Inferior parietal cortex (tissue), 1 donor: ENCODE measurements at regions not wholly inside any gene's neighbourhood (a gene's known extent, or its start where the extent isn't known, plus 50 kb on each side); places are given as distances from the start of the nearest gene placed in this dataset.

Source experiments
- DNase-seq: peaks from one replicate; pipeline ENCODE4 v3.0.0-alpha.2; 2016; ENCODE audit errors: extremely low spot score

- no peak for DNase-seq
These were observed 212.0 kb upstream of the PCSK2 start for GRCh38 chr20:17014756-17015366.

- DNase-seq: no peak
These were observed 209.6 kb upstream of the PCSK2 start for GRCh38 chr20:17017232-17017631.

GRCh38 chr20:17021481-17021880, 205.4 kb upstream of the PCSK2 start:
- no peak for DNase-seq

GRCh38 chr20:17023036-17023435, 203.8 kb upstream of the PCSK2 start:
- DNase-seq: no peak

GRCh38 chr20:17023806-17024205, 203.0 kb upstream of the PCSK2 start:
- DNase-seq: no peak

GRCh38 chr20:17024513-17025119, 202.2 kb upstream of the PCSK2 start:
- no peak for DNase-seq

GRCh38 chr20:17026346-17026745, 200.5 kb upstream of the PCSK2 start:
- no peak for DNase-seq

- no peak for DNase-seq
These were observed 197.1 kb upstream of the PCSK2 start for GRCh38 chr20:17029698-17030097.

GRCh38 chr20:17036541-17036940, 190.3 kb upstream of the PCSK2 start:
- DNase-seq: peak; percentile 44

- DNase-seq: no peak
These were observed 184.7 kb upstream of the PCSK2 start for GRCh38 chr20:17042122-17042521.

GRCh38 chr20:17043323-17043722, 183.5 kb upstream of the PCSK2 start:
- no peak for DNase-seq

GRCh38 chr20:17044891-17045290, 181.9 kb upstream of the PCSK2 start:
- no peak for DNase-seq

GRCh38 chr20:17059465-17059864, 167.4 kb upstream of the PCSK2 start:
- no peak for DNase-seq

- no peak for DNase-seq
These were observed 165.1 kb upstream of the PCSK2 start for GRCh38 chr20:17061715-17062114.

GRCh38 chr20:17062712-17063111, 164.1 kb upstream of the PCSK2 start:
- DNase-seq: no peak

- no peak for DNase-seq
These were observed 159.9 kb upstream of the PCSK2 start for GRCh38 chr20:17066902-17067301.

GRCh38 chr20:17068084-17068711, 158.6 kb upstream of the PCSK2 start:
- DNase-seq: no peak

GRCh38 chr20:17077030-17077429, 149.8 kb upstream of the PCSK2 start:
- no peak for DNase-seq

GRCh38 chr20:17083738-17084137, 143.1 kb upstream of the PCSK2 start:
- DNase-seq: no peak

GRCh38 chr20:17084909-17085308, 141.9 kb upstream of the PCSK2 start:
- no peak for DNase-seq

- no peak for DNase-seq
These were observed 133.1 kb upstream of the PCSK2 start for GRCh38 chr20:17093782-17094181.

- DNase-seq: no peak
These were observed 129.2 kb upstream of the PCSK2 start for GRCh38 chr20:17097603-17098002.

- no peak for DNase-seq
These were observed 126.3 kb upstream of the PCSK2 start for GRCh38 chr20:17100506-17100905.
